ENCODE measurements at regions not wholly inside any gene's neighbourhood (a gene's known extent, or its start where the extent isn't known, plus 50 kb on each side); places are given as distances from the start of the nearest gene placed in this dataset.

DNA sequence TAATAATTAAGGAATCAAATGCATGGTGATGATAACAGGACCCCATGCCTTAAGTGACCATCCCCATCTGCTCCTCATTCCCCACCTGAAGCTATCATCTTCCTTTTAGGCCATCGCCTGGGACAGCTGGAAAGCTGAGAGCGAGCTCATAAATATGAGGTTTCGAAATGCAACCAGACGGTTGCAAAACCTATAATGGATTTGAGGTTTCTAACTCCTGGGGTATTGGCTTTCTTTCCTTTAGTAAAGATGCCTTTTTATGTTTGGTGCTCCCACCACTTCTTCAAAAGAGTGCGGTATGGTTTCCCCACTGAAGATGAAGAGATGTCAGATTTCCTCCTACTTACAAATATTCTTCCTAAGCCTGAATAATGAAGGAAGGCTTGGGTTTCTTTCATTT is 1589.5 kb upstream of the PIK3C3 start:
- TF ChIP-seq EZH2phosphoT487 (IDR thresholded peaks at IDR 0.05; ENCODE audit: borderline replicate concordance, low read length) (no peak), CTCF (IDR thresholded peaks at IDR 0.05; ENCODE audit: low read depth, low read length, poor library complexity, severe bottlenecking) (no peak)

All from DOHH2 (cell line).